ENCODE measurements at regions not wholly inside any gene's neighbourhood (a gene's known extent, or its start where the extent isn't known, plus 50 kb on each side); places are given as distances from the start of the nearest gene placed in this dataset.

DNA sequence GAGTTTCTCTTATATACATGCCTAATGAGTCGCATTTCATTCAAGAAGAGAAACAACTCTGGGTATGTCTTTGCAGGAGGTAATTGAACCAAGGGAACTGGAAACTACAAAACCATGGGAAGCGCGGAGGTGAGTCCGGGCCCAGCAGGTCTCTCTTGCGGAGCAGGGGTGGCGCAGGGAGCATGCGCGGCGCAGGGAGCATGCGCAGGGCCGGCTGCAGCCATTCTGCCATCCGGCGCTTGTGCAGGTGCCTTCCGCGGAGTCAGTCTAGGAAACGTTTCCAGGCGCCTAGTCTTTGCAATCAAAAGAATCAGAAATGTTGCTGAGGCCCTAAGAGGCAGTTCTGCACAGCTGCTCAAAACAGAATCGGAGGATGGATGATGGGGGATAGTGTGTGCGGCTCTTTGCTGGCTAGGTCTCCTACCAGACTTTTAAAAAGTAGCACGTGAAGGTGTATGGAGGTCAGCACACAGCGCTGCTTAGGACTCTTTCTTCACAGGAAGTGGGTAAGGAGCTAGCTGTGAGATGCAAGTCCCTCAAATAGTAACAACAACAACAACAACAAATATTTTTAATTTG, 433.8 kb upstream of the FAT1 start:
- intact Hi-C loops (cut with micrococcal nuclease) = no loop called here
- no peak overlapping the region for H3K4me3 Mint-ChIP-seq
- no peaks in the 10 kb centered on the region for H3K36me3 Mint-ChIP-seq
- no peak for TF ChIP-seq CTCF (IDR thresholded peaks at IDR 0.05)
- H3K4me3 ChIP-seq (replicated peaks in 1 of 3; ENCODE audit: low read depth in 2 of 3, low read length in 3 of 3) = no peak overlapping the region
- no peaks in the 10 kb centered on the region for H4K20me1 ChIP-seq (ENCODE audit: insufficient read depth, low read length)
- no peaks in the 10 kb centered on the region for H3K4me1 Mint-ChIP-seq
- H3K27ac Mint-ChIP-seq = no peak overlapping the region
- H3K9ac ChIP-seq (ENCODE audit: insufficient read depth, low read length, poor library complexity, severe bottlenecking) = no peak overlapping the region
- peaks cover 0 to 5% of the 10 kb centered on the region in 2 donors for H3K9me3 ChIP-seq (replicated peaks in 1 of 2; ENCODE audit: control insufficient read depth in 1 of 2, insufficient read depth in 1 of 2, low read length in 2 of 2)
- 96% methylated on average over 17 of the region's 21 CpGs for WGBS (ENCODE audit: insufficient coverage)
- H2AFZ ChIP-seq (ENCODE audit: insufficient read depth, low read depth, low read length, poor library complexity, severe bottlenecking) = no peak overlapping the region
- DNase-seq = no peak
- peaks cover 0 to 1% (median 1%) of the 10 kb centered on the region in 3 donors for H3K27me3 Mint-ChIP-seq (ENCODE audit: low read depth in 3 of 3)
- no peaks in the 10 kb centered on the region for H3K79me2 ChIP-seq (ENCODE audit: insufficient read depth, low read length)
- H3K9me3 Mint-ChIP-seq = peaks cover 0 to 9% (median 2%) of the 10 kb centered on the region in 7 donors
- no peaks in the 10 kb centered on the region for H3K36me3 ChIP-seq (replicated peaks in 1 of 2; ENCODE audit: control insufficient read depth in 1 of 2, insufficient read depth in 2 of 2, low read length in 2 of 2)
- H3K27ac ChIP-seq (ENCODE audit: low read depth in 1 of 2, low read length in 2 of 2) = no peak overlapping the region
- no peaks in the 10 kb centered on the region for H3K27me3 ChIP-seq (ENCODE audit: control insufficient read depth in 2 of 2, insufficient read depth in 2 of 2, low read length in 2 of 2)
- H3K4me2 ChIP-seq (replicated peaks; ENCODE audit: extremely low read depth, low read length, poor library complexity, severe bottlenecking) = no peak overlapping the region
- H3K4me1 ChIP-seq (ENCODE audit: control insufficient read depth in 1 of 2, insufficient read depth in 2 of 2, low read length in 2 of 2) = no peaks in the 10 kb centered on the region

GRCh38 chr4:187158003-187158402, 434.3 kb upstream of the FAT1 start:
- no peaks in the 10 kb centered on the region for H3K79me2 ChIP-seq (ENCODE audit: insufficient read depth, low read length)
- TF ChIP-seq CTCF (IDR thresholded peaks at IDR 0.05) = no peak
- H3K27ac ChIP-seq (ENCODE audit: low read depth in 1 of 2, low read length in 2 of 2) = no peak overlapping the region
- no peak overlapping the region for H3K4me3 Mint-ChIP-seq
- peaks cover 0 to 5% of the 10 kb centered on the region in 2 donors for H3K9me3 ChIP-seq (replicated peaks in 1 of 2; ENCODE audit: control insufficient read depth in 1 of 2, insufficient read depth in 1 of 2, low read length in 2 of 2)
- WGBS (ENCODE audit: insufficient coverage) = 75% methylated on average over 9 of the region's 10 CpGs
- H3K4me1 ChIP-seq (ENCODE audit: control insufficient read depth in 1 of 2, insufficient read depth in 2 of 2, low read length in 2 of 2) = no peaks in the 10 kb centered on the region
- H3K27ac Mint-ChIP-seq = no peak overlapping the region
- H3K4me2 ChIP-seq (replicated peaks; ENCODE audit: extremely low read depth, low read length, poor library complexity, severe bottlenecking) = no peak overlapping the region
- no peak overlapping the region for H2AFZ ChIP-seq (ENCODE audit: insufficient read depth, low read depth, low read length, poor library complexity, severe bottlenecking)
- H3K36me3 ChIP-seq (replicated peaks in 1 of 2; ENCODE audit: control insufficient read depth in 1 of 2, insufficient read depth in 2 of 2, low read length in 2 of 2) = no peaks in the 10 kb centered on the region
- H3K9ac ChIP-seq (ENCODE audit: insufficient read depth, low read length, poor library complexity, severe bottlenecking) = no peak overlapping the region
- no peaks in the 10 kb centered on the region for H3K4me1 Mint-ChIP-seq
- H3K36me3 Mint-ChIP-seq = no peaks in the 10 kb centered on the region
- H3K9me3 Mint-ChIP-seq = peaks cover 0 to 9% (median 2%) of the 10 kb centered on the region in 7 donors
- intact Hi-C loops (cut with micrococcal nuclease) = no loop called here
- no peak overlapping the region for H3K4me3 ChIP-seq (replicated peaks in 1 of 3; ENCODE audit: low read depth in 2 of 3, low read length in 3 of 3)
- H3K27me3 ChIP-seq (ENCODE audit: control insufficient read depth in 2 of 2, insufficient read depth in 2 of 2, low read length in 2 of 2) = no peaks in the 10 kb centered on the region
- DNase-seq = no peak
- H4K20me1 ChIP-seq (ENCODE audit: insufficient read depth, low read length) = no peaks in the 10 kb centered on the region
- H3K27me3 Mint-ChIP-seq (ENCODE audit: low read depth in 3 of 3) = peaks cover 0 to 1% (median 1%) of the 10 kb centered on the region in 3 donors
